Activated T-helper 17 cell treated with anti-CD3 and anti-CD28 coated beads, Interleukin-2, amount 50 U/mL, for 72 hours (primary cell): ENCODE measurements at regions not wholly inside any gene's neighbourhood (a gene's known extent, or its start where the extent isn't known, plus 50 kb on each side); places are given as distances from the start of the nearest gene placed in this dataset.

Source experiments
- ATAC-seq: fragments of 150-1000 bp; cut with Tn5 transposase; replicated peaks from 2 replicates; pipeline ENCODE4 v1.10.0; 2021; ENCODE audit warnings: mild to moderate bottlenecking, moderate library complexity
- H3K27ac Mint-ChIP-seq: one replicate; pipeline ENCODE4 v1.8.0; 2022; ENCODE audit warnings: mixed read lengths
- H3K27me3 Mint-ChIP-seq: one replicate; pipeline ENCODE4 v1.8.0; 2022; ENCODE audit warnings: mixed read lengths
- H3K36me3 Mint-ChIP-seq: one replicate; pipeline ENCODE4 v1.8.0; 2022; ENCODE audit warnings: low read depth, mild to moderate bottlenecking, mixed read lengths
- H3K4me1 Mint-ChIP-seq: one replicate; pipeline ENCODE4 v1.8.0; 2022; ENCODE audit warnings: mixed read lengths
- H3K4me3 Mint-ChIP-seq: one replicate; pipeline ENCODE4 v1.8.0; 2022; ENCODE audit warnings: mild to moderate bottlenecking, mixed read lengths
- H3K9me3 Mint-ChIP-seq: one replicate; pipeline ENCODE4 v1.8.0; 2022; ENCODE audit warnings: mixed read lengths

DNA sequence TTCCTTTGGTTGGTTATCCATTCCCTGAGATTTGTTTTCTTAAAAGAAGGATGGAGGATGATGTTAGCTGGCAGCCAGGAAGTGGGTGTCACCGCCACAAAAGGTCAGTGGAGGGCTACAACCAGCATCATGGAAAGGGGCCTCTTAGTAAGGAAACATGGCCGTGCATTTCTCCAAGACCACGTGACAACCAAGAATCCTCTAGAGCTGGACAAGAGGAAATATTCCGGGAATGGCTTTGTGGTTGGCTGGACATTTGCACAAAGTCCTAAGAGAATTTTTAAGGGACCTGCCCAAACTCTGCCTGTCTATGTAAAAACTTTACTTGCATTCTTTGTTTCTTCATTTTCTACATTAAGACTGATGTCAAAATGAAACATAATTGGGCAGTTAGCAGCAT is 399.9 kb upstream of the MARCKS start:
- no peak overlapping the region for H3K27ac Mint-ChIP-seq
- no peaks in the 10 kb centered on the region for H3K4me1 Mint-ChIP-seq
- no peaks in the 10 kb centered on the region for H3K9me3 Mint-ChIP-seq
- no peak overlapping the region for H3K4me3 Mint-ChIP-seq
- H3K36me3 Mint-ChIP-seq = no peaks in the 10 kb centered on the region
- H3K27me3 Mint-ChIP-seq = peaks cover 7% of the 10 kb centered on the region
- ATAC-seq = no peak

DNA sequence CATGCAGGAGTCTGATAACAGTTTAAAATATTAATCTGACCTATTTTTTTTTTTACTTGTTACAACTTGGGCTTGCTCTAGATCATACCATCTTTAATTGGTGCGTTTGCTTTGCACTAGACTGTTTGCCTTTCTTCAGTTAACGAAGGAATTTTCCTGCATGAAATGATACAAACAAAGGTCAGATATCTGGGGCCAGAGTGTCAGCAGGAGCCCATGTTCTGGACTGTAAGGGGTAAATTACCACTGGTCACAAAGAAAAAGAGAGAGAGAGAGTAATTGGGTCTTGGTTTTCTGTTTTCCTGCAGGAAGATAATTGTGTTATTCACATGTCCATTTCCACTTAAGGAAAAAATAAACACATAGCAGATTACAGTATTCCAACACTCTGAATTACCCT is 399.4 kb upstream of the MARCKS start:
- H3K9me3 Mint-ChIP-seq = no peaks in the 10 kb centered on the region
- no peak for ATAC-seq
- no peak overlapping the region for H3K4me3 Mint-ChIP-seq
- no peaks in the 10 kb centered on the region for H3K36me3 Mint-ChIP-seq
- peaks cover 7% of the 10 kb centered on the region for H3K27me3 Mint-ChIP-seq
- no peaks in the 10 kb centered on the region for H3K4me1 Mint-ChIP-seq
- no peak overlapping the region for H3K27ac Mint-ChIP-seq

GRCh38 chr6:113458368-113459010 is 398.7 kb upstream of the MARCKS start:
- Mint-ChIP-seq H3K27me3 (peaks cover 7% of the 10 kb centered on the region), H3K4me1 (no peaks in the 10 kb centered on the region), H3K27ac (no peak overlapping the region), H3K36me3 (no peaks in the 10 kb centered on the region), H3K4me3 (no peak overlapping the region), H3K9me3 (no peaks in the 10 kb centered on the region)
- ATAC-seq = no peak

DNA sequence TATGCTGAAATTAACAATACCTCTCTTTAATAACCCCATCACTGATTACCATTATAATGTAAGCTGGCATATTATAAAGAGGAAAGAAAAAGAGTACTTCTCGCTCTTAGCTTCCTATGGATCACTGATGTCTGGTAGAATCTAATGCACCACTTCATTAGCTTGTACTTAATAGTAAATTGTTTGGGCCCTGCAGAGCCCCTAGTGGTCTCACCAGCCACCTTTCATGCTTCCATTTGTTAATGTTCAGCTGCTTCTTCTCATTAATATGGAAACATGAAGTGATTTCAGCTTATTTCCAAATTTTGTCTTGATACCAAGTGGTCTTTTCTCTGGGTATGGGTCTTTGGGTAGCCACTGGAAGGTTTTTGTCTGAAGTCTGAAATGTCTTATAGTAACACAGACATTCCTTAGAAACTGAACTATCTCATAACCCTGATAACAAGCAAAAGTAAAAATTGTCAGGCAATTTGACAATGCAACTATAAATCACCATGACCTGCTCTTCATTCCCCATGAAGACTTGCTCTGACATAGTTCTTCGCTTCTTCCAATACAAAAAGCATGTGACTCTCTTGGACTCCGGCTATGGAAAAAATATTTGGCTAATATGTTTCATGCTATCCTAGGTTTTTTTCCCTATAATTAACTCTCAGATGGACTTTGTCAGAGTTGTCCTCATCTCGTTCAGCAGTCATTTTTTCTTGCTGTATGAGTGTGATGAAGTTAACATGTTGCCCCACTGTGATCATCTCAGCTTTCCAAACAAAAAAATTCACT is 395.8 kb upstream of the MARCKS start:
- Mint-ChIP-seq H3K4me1 (no peaks in the 10 kb centered on the region), H3K36me3 (no peaks in the 10 kb centered on the region), H3K9me3 (no peaks in the 10 kb centered on the region), H3K27ac (no peak overlapping the region), H3K27me3 (no peaks in the 10 kb centered on the region), H3K4me3 (no peak overlapping the region)
- ATAC-seq = no peak

- Mint-ChIP-seq H3K27ac (no peak overlapping the region), H3K27me3 (no peaks in the 10 kb centered on the region), H3K4me3 (no peak overlapping the region), H3K9me3 (no peaks in the 10 kb centered on the region), H3K36me3 (no peaks in the 10 kb centered on the region), H3K4me1 (no peaks in the 10 kb centered on the region)
- ATAC-seq = no peak
Measured at GRCh38 chr6:113464536-113464935, 392.6 kb upstream of the MARCKS start.

DNA sequence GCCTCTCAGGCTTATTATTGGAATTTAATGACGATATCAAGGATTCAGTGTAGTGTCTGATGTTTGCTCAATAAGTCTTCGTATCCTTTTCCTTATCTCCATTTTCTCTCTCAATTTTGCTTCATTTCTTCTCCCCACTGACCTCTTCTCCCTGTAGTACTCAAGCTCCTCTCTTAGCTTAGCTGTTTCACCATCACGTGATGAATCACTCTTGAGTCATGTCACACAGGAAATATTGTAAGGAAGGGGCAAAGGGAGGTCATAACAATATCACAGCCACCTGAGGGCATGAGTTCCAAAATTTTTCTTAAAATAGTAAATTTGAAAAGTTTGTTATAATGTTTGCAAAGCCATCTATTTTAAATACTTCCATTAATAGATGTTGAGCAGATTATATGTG is 392.2 kb upstream of the MARCKS start:
- Mint-ChIP-seq H3K27ac (no peak overlapping the region), H3K9me3 (no peaks in the 10 kb centered on the region), H3K4me3 (no peak overlapping the region), H3K27me3 (no peaks in the 10 kb centered on the region), H3K36me3 (no peaks in the 10 kb centered on the region), H3K4me1 (no peaks in the 10 kb centered on the region)
- peak; percentile 34 for ATAC-seq

GRCh38 chr6:113466526-113466925 is 390.6 kb upstream of the MARCKS start:
- Mint-ChIP-seq H3K27me3 (no peaks in the 10 kb centered on the region), H3K9me3 (no peaks in the 10 kb centered on the region), H3K27ac (no peak overlapping the region), H3K36me3 (no peaks in the 10 kb centered on the region), H3K4me1 (no peaks in the 10 kb centered on the region), H3K4me3 (no peak overlapping the region)
- ATAC-seq = no peak

DNA sequence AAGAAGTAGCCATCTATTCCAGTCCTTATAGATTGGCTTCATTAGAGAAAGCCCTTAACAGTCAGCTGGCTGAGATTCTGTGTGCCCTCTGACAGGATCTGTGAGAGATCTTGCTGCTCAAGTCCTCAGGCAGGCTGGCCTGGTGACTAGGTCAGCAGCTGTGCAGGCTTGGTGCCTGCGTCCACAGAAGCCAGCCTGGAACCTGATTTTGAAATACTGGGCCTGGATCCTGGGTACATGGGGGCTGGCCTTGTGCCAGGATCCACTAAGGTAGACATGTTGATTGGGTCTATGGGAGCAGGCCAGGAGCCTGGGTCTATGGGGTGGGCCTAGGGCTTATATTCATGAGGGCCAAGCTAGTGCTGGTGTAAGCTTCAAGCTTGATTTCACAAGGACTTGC is 381.8 kb upstream of the MARCKS start:
- Mint-ChIP-seq H3K27ac (no peak overlapping the region), H3K27me3 (no peaks in the 10 kb centered on the region), H3K4me3 (no peak overlapping the region), H3K4me1 (no peaks in the 10 kb centered on the region), H3K9me3 (peaks cover 11% of the 10 kb centered on the region), H3K36me3 (no peaks in the 10 kb centered on the region)
- ATAC-seq = no peak

DNA sequence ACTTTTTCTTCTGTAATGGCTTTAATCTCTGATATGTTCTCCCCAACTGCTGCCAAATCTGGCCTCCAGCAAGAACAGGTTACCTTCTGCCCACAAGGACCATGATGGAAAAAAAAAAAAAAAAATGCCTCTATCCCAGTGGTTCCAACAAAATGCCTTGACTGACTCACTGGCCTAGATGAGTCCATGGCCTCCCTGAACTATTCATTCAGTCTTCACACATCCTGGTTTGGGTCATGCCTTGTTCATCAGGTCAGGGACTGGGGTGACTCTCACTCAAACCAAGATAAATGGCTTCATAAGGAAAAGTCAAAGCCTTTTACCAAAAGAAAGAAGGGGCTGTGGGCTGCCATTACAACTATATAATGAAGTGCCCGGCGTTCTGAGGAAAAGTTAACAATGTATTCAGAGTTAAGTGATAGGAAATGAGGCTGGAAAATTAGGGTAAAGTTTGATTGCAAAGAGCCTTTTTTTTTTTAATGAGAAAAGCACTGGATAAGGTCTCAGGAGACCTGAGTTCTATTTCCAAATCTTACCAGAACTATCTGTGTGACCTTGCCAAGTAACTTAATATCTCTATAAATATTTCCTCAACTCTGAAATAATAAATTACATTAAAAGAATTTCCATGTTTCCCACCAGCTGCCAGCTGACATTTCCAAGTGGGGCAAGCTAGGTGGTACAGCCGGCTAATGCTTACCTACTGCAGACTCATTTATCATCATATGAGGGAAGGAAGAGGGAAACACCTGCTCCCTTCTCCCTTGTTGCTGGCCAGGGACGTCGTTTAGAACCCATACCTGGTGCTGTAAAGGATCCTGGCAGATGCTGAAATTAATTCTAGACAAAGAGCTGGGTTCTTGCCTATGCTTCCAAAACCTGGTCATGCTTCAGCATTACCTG is 380.0 kb upstream of the MARCKS start:
- H3K9me3 Mint-ChIP-seq = peaks cover 11% of the 10 kb centered on the region
- no peaks in the 10 kb centered on the region for H3K36me3 Mint-ChIP-seq
- ATAC-seq = no peak
- no peaks in the 10 kb centered on the region for H3K4me1 Mint-ChIP-seq
- H3K4me3 Mint-ChIP-seq = no peak overlapping the region
- no peak overlapping the region for H3K27ac Mint-ChIP-seq
- H3K27me3 Mint-ChIP-seq = no peaks in the 10 kb centered on the region

DNA sequence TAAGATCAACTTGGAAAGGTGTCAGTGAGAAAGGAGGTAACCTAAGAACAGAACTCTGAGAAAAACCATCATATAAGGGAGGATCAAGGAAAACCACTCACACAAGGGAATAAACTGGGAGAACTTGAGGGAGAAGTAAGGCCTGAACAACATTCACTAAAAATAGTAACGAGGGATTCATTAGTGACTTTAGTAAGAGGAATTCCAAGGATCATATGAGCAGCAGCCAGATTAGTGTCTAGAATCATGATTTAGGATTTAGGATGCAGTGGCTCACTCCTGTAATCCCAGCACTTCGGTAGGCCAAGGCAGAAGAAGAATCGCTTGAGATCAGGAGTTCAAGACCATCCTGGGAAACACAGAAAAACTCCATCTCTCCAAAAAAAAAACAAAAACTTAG is 376.5 kb upstream of the MARCKS start:
- no peaks in the 10 kb centered on the region for H3K4me1 Mint-ChIP-seq
- H3K27me3 Mint-ChIP-seq = no peaks in the 10 kb centered on the region
- no peaks in the 10 kb centered on the region for H3K36me3 Mint-ChIP-seq
- H3K9me3 Mint-ChIP-seq = no peaks in the 10 kb centered on the region
- no peak overlapping the region for H3K27ac Mint-ChIP-seq
- no peak overlapping the region for H3K4me3 Mint-ChIP-seq
- no peak for ATAC-seq

- no peaks in the 10 kb centered on the region for H3K27me3 Mint-ChIP-seq
- H3K9me3 Mint-ChIP-seq = no peaks in the 10 kb centered on the region
- no peak overlapping the region for H3K4me3 Mint-ChIP-seq
- no peak for ATAC-seq
- H3K4me1 Mint-ChIP-seq = no peaks in the 10 kb centered on the region
- no peak overlapping the region for H3K27ac Mint-ChIP-seq
- H3K36me3 Mint-ChIP-seq = no peaks in the 10 kb centered on the region
Measured at GRCh38 chr6:113481458-113481857, 375.7 kb upstream of the MARCKS start.

DNA sequence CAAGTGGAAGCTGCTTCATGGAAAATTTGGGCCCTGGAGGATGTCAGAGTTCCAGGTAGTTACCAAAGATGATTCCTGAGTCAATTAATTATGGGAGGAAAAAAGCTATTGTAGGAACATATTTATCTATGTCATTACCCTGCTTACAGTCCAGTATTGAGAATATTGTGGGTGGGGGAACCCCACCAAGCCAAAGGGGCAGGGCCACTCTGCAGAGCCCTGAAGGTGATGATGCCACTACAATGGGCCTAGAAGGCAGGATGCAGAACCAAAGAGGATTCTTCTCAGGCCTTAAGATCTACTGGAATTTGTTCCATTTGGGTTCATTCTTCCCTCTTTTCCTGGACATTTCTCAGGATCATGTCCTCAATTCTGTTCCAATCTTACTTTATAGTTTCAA is 375.2 kb upstream of the MARCKS start:
- Mint-ChIP-seq H3K4me3 (no peak overlapping the region), H3K4me1 (no peaks in the 10 kb centered on the region), H3K27ac (no peak overlapping the region), H3K27me3 (no peaks in the 10 kb centered on the region), H3K9me3 (no peaks in the 10 kb centered on the region), H3K36me3 (no peaks in the 10 kb centered on the region)
- ATAC-seq = no peak

DNA sequence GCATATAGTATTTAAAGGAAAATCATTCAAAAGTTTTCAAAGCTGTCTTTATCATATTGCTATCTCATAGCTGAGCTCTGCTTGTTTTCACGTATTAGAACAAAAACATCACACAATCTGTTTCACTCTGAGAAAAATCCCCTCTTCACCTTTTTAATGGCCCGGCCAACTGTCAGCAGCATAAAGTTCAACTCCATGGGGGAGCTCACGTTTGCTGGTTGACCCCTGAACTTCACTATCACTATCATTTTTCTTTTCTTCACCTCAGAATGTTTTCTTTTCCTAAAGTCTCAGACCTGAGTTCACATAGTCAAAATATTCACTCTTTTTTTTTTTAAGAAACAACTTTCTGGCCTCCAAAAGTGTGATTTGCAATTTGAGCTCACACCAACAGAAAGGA is 374.4 kb upstream of the MARCKS start:
- Mint-ChIP-seq H3K9me3 (no peaks in the 10 kb centered on the region), H3K36me3 (no peaks in the 10 kb centered on the region), H3K4me1 (no peaks in the 10 kb centered on the region), H3K27ac (no peak overlapping the region), H3K4me3 (no peak overlapping the region), H3K27me3 (no peaks in the 10 kb centered on the region)
- no peak for ATAC-seq

GRCh38 chr6:113486199-113486598 is 370.9 kb upstream of the MARCKS start:
- ATAC-seq = no peak

More at GRCh38 chr6:113486199-113486598, 370.9 kb upstream of the MARCKS start:
- Mint-ChIP-seq H3K9me3 (no peaks in the 10 kb centered on the region), H3K4me3 (no peak overlapping the region), H3K36me3 (no peaks in the 10 kb centered on the region), H3K27me3 (no peaks in the 10 kb centered on the region), H3K4me1 (no peaks in the 10 kb centered on the region), H3K27ac (no peak overlapping the region)
